Heart left ventricle (tissue), 13 donors: ENCODE measurements at regions not wholly inside any gene's neighbourhood (a gene's known extent, or its start where the extent isn't known, plus 50 kb on each side); places are given as distances from the start of the nearest gene placed in this dataset.

Experiments
- CTCF ChIP-seq, 12 donors: fragments of 200-600 bp; sonication (generic) in 4 of 12; IDR thresholded peaks; one replicate each; pipeline versions ENCODE4 v1.5.0 to v1.8.0; 2018 to 2022; ENCODE audit warnings: antibody characterized with exemption in 12 of 12, mild to moderate bottlenecking in 5 of 12
- POLR2A ChIP-seq, 2 donors: fragments of 450-650 bp; IDR thresholded peaks; one replicate each; pipeline ENCODE4 v1.6.1; 2017; ENCODE audit warnings: antibody characterized with exemption in 2 of 2, mild to moderate bottlenecking in 2 of 2, moderate library complexity in 2 of 2
- donor health status: ischemic (EF 13 %, LVEDD 7.1; RV severe dilation, severe dysfunction).
- donor health status: DM: no; HTN: yes; CAD: no.
- donor health status: DM: no; HTN: no; CAD: no.
- donor health status: ischemic (EF 25% LVEDD 6.9; RV normal size, moderate dysfunction).
- donor health status: ischemic (EF 25% LVEDD 5.7; RV mildly dilated, moderate dysfunction).
- donor health status: ischemic (EF 35%, LVEDD 5.7; RV mildly dilated, moderate dysfunction).
- donor health status: nonischemic (EF 11% LVEDD 7.7; RV severe dilation, severe dysfunction).
- donor health status: DM: yes; HTN: yes; CAD: no.
- donor health status: PGD.
- donor health status: ischemic (EF 29% LVEDD 5.4; RV normal size, mild dysfunction).
- donor health status: nonischemic (EF 23%, LVEDD 6.1; RV moderate dilation, normal function).

GRCh38 chr11:16456366-16456765 lies 100.0 kb upstream of the SOX6 start:
- TF ChIP-seq POLR2A (IDR thresholded peaks at IDR 0.05): no peak
- no peak for TF ChIP-seq CTCF (IDR thresholded peaks at IDR 0.05)
